ENCODE measurements at regions not wholly inside any gene's neighbourhood (a gene's known extent, or its start where the extent isn't known, plus 50 kb on each side); places are given as distances from the start of the nearest gene placed in this dataset.

DNA sequence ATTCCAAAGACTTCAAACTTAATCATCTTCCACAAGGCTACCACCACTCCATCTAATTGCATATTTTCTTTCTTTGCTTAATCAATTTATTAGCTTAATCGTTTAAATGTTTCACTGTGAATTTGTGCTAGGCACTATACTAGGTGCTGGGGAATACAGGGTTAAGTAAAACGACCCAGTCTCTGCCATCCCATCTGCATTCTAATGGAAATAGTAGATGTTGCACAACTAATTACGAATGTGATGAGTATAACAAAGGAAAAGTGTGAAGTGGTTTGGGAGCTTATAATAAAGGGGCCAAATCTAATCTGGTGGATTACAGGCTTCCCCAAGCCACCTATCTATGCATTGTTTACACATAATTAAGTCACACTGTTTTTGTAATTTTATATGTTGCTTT lies 147.1 kb downstream of the FAM181B start:
- TF ChIP-seq, protein P1, sequence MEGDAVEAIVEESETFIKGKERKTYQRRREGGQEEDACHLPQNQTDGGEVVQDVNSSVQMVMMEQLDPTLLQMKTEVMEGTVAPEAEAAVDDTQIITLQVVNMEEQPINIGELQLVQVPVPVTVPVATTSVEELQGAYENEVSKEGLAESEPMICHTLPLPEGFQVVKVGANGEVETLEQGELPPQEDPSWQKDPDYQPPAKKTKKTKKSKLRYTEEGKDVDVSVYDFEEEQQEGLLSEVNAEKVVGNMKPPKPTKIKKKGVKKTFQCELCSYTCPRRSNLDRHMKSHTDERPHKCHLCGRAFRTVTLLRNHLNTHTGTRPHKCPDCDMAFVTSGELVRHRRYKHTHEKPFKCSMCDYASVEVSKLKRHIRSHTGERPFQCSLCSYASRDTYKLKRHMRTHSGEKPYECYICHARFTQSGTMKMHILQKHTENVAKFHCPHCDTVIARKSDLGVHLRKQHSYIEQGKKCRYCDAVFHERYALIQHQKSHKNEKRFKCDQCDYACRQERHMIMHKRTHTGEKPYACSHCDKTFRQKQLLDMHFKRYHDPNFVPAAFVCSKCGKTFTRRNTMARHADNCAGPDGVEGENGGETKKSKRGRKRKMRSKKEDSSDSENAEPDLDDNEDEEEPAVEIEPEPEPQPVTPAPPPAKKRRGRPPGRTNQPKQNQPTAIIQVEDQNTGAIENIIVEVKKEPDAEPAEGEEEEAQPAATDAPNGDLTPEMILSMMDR (conservative IDR thresholded peaks at IDR 0.05; ENCODE audit: low read depth, low read length) = no peak
- TF ChIP-seq SMC3 (IDR thresholded peaks at IDR 0.05; ENCODE audit: low read depth, low read length) = no peak
- TF ChIP-seq RFX5 (IDR thresholded peaks at IDR 0.05; ENCODE audit: low read depth, low read length) = no peak
- no peak for TF ChIP-seq POLR2A (IDR thresholded peaks at IDR 0.05; ENCODE audit: low read depth, low read length)
- TF ChIP-seq BHLHE40 (IDR thresholded peaks at IDR 0.05; ENCODE audit: low read depth, low read length) = no peak
- no peak for TF ChIP-seq RAD21 (IDR thresholded peaks at IDR 0.05; ENCODE audit: low read length)
- no peak for TF ChIP-seq CEBPB (IDR thresholded peaks at IDR 0.05; ENCODE audit: low read depth, low read length)
- TF ChIP-seq MXI1 (IDR thresholded peaks at IDR 0.05; ENCODE audit: borderline replicate concordance, low read depth, low read length) = no peak
- TF ChIP-seq, protein P2, sequence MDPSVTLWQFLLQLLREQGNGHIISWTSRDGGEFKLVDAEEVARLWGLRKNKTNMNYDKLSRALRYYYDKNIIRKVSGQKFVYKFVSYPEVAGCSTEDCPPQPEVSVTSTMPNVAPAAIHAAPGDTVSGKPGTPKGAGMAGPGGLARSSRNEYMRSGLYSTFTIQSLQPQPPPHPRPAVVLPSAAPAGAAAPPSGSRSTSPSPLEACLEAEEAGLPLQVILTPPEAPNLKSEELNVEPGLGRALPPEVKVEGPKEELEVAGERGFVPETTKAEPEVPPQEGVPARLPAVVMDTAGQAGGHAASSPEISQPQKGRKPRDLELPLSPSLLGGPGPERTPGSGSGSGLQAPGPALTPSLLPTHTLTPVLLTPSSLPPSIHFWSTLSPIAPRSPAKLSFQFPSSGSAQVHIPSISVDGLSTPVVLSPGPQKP (IDR thresholded peaks at IDR 0.05; ENCODE audit: borderline replicate concordance, low read depth, low read length) = no peak
- no peak for TF ChIP-seq CHD1 (IDR thresholded peaks at IDR 0.05; ENCODE audit: low read depth, low read length)
- TF ChIP-seq, protein P3, sequence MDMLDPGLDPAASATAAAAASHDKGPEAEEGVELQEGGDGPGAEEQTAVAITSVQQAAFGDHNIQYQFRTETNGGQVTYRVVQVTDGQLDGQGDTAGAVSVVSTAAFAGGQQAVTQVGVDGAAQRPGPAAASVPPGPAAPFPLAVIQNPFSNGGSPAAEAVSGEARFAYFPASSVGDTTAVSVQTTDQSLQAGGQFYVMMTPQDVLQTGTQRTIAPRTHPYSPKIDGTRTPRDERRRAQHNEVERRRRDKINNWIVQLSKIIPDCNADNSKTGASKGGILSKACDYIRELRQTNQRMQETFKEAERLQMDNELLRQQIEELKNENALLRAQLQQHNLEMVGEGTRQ (IDR thresholded peaks at IDR 0.05; ENCODE audit: low read depth, low read length) = no peak
